IMR-90 (cell line): ENCODE measurements at regions not wholly inside any gene's neighbourhood (a gene's known extent, or its start where the extent isn't known, plus 50 kb on each side); places are given as distances from the start of the nearest gene placed in this dataset.

Experiments used
- ATAC-seq: fragments of 200-7000 bp; cut with Tn5 transposase; 2 replicates; pipeline ENCODE4 v1.9.1; 2020; ENCODE audit warnings: low read depth, mild to moderate bottlenecking, moderate library complexity
- BruUV-seq: library from RNA; stranded (reverse); fragments of 400-500 nt; replicated peaks from 2 replicates; lab custom pipeline; 2021; lab: Mats Ljungman, UMichigan
- CTCF ChIA-PET: fragments of 300-600 bp; formaldehyde crosslinking; extraction: SDS; loops from one replicate; lab custom pipeline; 2021; ENCODE audit warnings: antibody characterized with exemption; lab: Yijun Ruan, JAX
- POLR2A ChIA-PET: fragments of 300-600 bp; sonication (Branson Sonifier 250); formaldehyde crosslinking; loops from one replicate; lab custom pipeline; 2022; ENCODE audit warnings: antibody characterized with exemption; ENCODE audit not compliant: unreplicated experiment; lab: Charles Lee
- DNase-seq: peaks from one replicate; pipeline ENCODE4 v3.0.0; 2013
- H2AFZ ChIP-seq: replicated peaks from 2 replicates; pipeline ENCODE3; 2013; ENCODE audit warnings: low read length, mild to moderate bottlenecking; ENCODE audit not compliant: poor library complexity
- H2AK5ac ChIP-seq: 2 replicates; pipeline ENCODE4 v1.6.1; 2013; ENCODE audit warnings: low read depth, low read length, inconsistent platforms
- H2AK9ac ChIP-seq: replicated peaks from 2 replicates; pipeline ENCODE3; 2013; ENCODE audit warnings: mild to moderate bottlenecking, low read depth, low read length, moderate library complexity; ENCODE audit not compliant: poor library complexity
- H2BK120ac ChIP-seq: 2 replicates; pipeline ENCODE4 v1.6.1; 2013; ENCODE audit warnings: low read depth, low read length, inconsistent platforms
- H2BK15ac ChIP-seq: 3 replicates; pipeline ENCODE4 v1.6.1; 2013; ENCODE audit warnings: low read depth, low read length, inconsistent platforms
- H2BK20ac ChIP-seq: 2 replicates; pipeline ENCODE4 v1.6.1; 2013; ENCODE audit warnings: low read depth, mild to moderate bottlenecking, inconsistent platforms, low read length, moderate library complexity
- H2BK5ac ChIP-seq: 2 replicates; pipeline ENCODE4 v1.6.1; 2013; ENCODE audit warnings: mild to moderate bottlenecking, low read depth, low read length, inconsistent platforms; ENCODE audit not compliant: poor library complexity, severe bottlenecking
- H3K14ac ChIP-seq: replicated peaks from 2 replicates; pipeline ENCODE4 v1.6.1; 2013; ENCODE audit warnings: low read depth, low read length, inconsistent platforms
- H3K18ac ChIP-seq: 2 replicates; pipeline ENCODE4 v1.6.1; 2013; ENCODE audit warnings: low read depth, low read length, control low read depth
- H3K23ac ChIP-seq: 2 replicates; pipeline ENCODE4 v1.6.1; 2013; ENCODE audit warnings: low read depth, low read length, inconsistent platforms
- H3K27ac ChIP-seq: 2 replicates; pipeline ENCODE4 v1.5.1; 2013; ENCODE audit warnings: mild to moderate bottlenecking, control low read depth, low read length; ENCODE audit not compliant: insufficient read depth
- H3K27me3 ChIP-seq: 2 replicates; pipeline ENCODE4 v1.6.1; 2013; ENCODE audit warnings: low read length; ENCODE audit not compliant: control insufficient read depth, insufficient read depth
- H3K36me3 ChIP-seq: 2 replicates; pipeline ENCODE4 v1.6.1; 2013; ENCODE audit warnings: low read length, mixed read lengths; ENCODE audit not compliant: control insufficient read depth, insufficient read depth
- H3K4ac ChIP-seq: 2 replicates; pipeline ENCODE4 v1.6.1; 2013; ENCODE audit warnings: low read depth, low read length, inconsistent platforms
- H3K4me1 ChIP-seq: 2 replicates; pipeline ENCODE4 v1.6.1; 2013; ENCODE audit warnings: low read length, mixed read lengths; ENCODE audit not compliant: control insufficient read depth, insufficient read depth
- H3K4me2 ChIP-seq: 2 replicates; pipeline ENCODE4 v1.6.1; 2013; ENCODE audit warnings: low read depth, mild to moderate bottlenecking, control low read depth, low read length, moderate library complexity
- H3K4me3 ChIP-seq: 2 replicates; pipeline ENCODE4 v1.5.1; 2013; ENCODE audit warnings: low read depth, mild to moderate bottlenecking, control low read depth, low read length, moderate library complexity; ENCODE audit not compliant: insufficient read depth
- H3K56ac ChIP-seq: 2 replicates; pipeline ENCODE4 v1.6.1; 2013; ENCODE audit warnings: low read length, inconsistent platforms; ENCODE audit not compliant: insufficient read depth; ENCODE audit errors: extremely low read depth
- H3K79me1 ChIP-seq, 2 experiments: 2 replicates each; pipeline ENCODE4 v1.6.1; 2013; ENCODE audit warnings: low read length in 2 of 2, inconsistent platforms in 1 of 2, low read depth in 1 of 2
- H3K9ac ChIP-seq: 2 replicates; pipeline ENCODE4 v1.6.1; 2013; ENCODE audit warnings: low read depth, low read length, control low read depth
- H3K9me1 ChIP-seq: 2 replicates; pipeline ENCODE4 v1.6.1; 2013; ENCODE audit warnings: low read length, inconsistent platforms; ENCODE audit not compliant: insufficient read depth
- H3K9me3 ChIP-seq: 2 replicates; pipeline ENCODE4 v1.6.1; 2013; ENCODE audit warnings: low read length; ENCODE audit not compliant: control insufficient read depth, insufficient read depth
- H4K20me1 ChIP-seq: 2 replicates; pipeline ENCODE4 v1.6.1; 2013; ENCODE audit warnings: low read length, inconsistent platforms; ENCODE audit not compliant: insufficient read depth
- H4K5ac ChIP-seq: 2 replicates; pipeline ENCODE4 v1.6.1; 2013; ENCODE audit warnings: mild to moderate bottlenecking, low read depth, low read length, control low read depth
- H4K8ac ChIP-seq, 2 experiments: 2 replicates each; pipeline ENCODE4 v1.6.1; 2013; ENCODE audit warnings: low read depth in 2 of 2, low read length in 2 of 2, control low read depth in 1 of 2, inconsistent platforms in 1 of 2
- H4K91ac ChIP-seq: 2 replicates; pipeline ENCODE4 v1.6.1; 2013; ENCODE audit warnings: low read depth, low read length, inconsistent platforms; ENCODE audit not compliant: insufficient read depth
- CHD1 ChIP-seq: IDR thresholded peaks from 2 replicates; pipeline ENCODE4 v1.6.1; 2012; ENCODE audit warnings: low read depth, low read length, improper control_type of control experiment
- ELK1 ChIP-seq: fragments of 150-350 bp; IDR thresholded peaks from 2 replicates; pipeline ENCODE4 v1.6.1; 2016; ENCODE audit warnings: low read depth, mild to moderate bottlenecking, low read length, moderate library complexity, borderline replicate concordance
- MAFK ChIP-seq: IDR thresholded peaks from 2 replicates; pipeline ENCODE4 v1.6.1; 2012; ENCODE audit warnings: low read depth, low read length, improper control_type of control experiment
- MXI1 ChIP-seq: IDR thresholded peaks from 2 replicates; pipeline ENCODE4 v1.6.1; 2012; ENCODE audit warnings: low read depth, mild to moderate bottlenecking, low read length, moderate library complexity, borderline replicate concordance
- WGBS, 2 experiments: methylation state at CpG; one replicate each; pipeline versions ENCODE4 v1.1.5 to v1.1.7; 2013; ENCODE audit warnings: missing lambda C conversion rate in 2 of 2; ENCODE audit not compliant: insufficient read length in 1 of 2; ENCODE audit errors: extremely low coverage in 2 of 2; 5-methylcytosine and 5-hydroxymethylcytosine counted together
- dilution Hi-C: fragments of 300-500 bp; cut with HindIII; formaldehyde crosslinking; loops from one replicate; pipeline ENCODE4 v1.14.3; 2018; ENCODE audit warnings: low sequenced_read_pairs; ENCODE audit not compliant: unreplicated experiment
- in situ Hi-C: fragments of 300-500 bp; cut with MboI; formaldehyde crosslinking; loops from 3 replicates; pipeline ENCODE4 v1.14.3; 2019; ENCODE audit warnings: low sequenced_read_pairs, inconsistent platforms, mixed read lengths
- intact Hi-C: fragments of 100-400 bp; cut with micrococcal nuclease; formaldehyde crosslinking; loops from 2 replicates; pipeline ENCODE4 v1.10.0; 2022

- Histone ChIP-seq H3K79me1 (no peaks in the 10 kb centered on the region), H3K18ac (no peak overlapping the region), H4K8ac (no peak overlapping the region), H3K9me3 (no peaks in the 10 kb centered on the region), H4K91ac (no peak overlapping the region), H3K4me2 (no peak overlapping the region), H3K4me3 (no peak overlapping the region), H3K27me3 (peaks cover 1% of the 10 kb centered on the region; the same call in 1 of the 2 replicates), H2BK5ac (no peak overlapping the region), H3K9me1 (no peaks in the 10 kb centered on the region), H3K36me3 (no peaks in the 10 kb centered on the region), H3K23ac (no peak overlapping the region), H2BK15ac (no peak overlapping the region), H4K20me1 (no peaks in the 10 kb centered on the region), H3K14ac (no peak overlapping the region), H3K56ac (no peak overlapping the region), H2AK9ac (no peak overlapping the region), H2AK5ac (no peak overlapping the region), H2AFZ (no peak overlapping the region), H2BK120ac (no peak overlapping the region), H4K5ac (no peak overlapping the region), H3K4me1 (no peaks in the 10 kb centered on the region), H2BK20ac (no peak overlapping the region), H3K9ac (no peak overlapping the region), H3K27ac (no peak overlapping the region), H3K4ac (no peak overlapping the region)
- intact Hi-C loops: no loop called here
- in situ Hi-C loops: no loop called here
- WGBS, 2 experiments: no CpG with 5 or more reads among the region's 3 CpGs
- dilution Hi-C loops: no loop called here
- DNase-seq (no peak), ATAC-seq (no peak)
- ChIA-PET POLR2A (no interaction called here), CTCF (no interaction called here)
- TF ChIP-seq MAFK (no peak), MXI1 (no peak), CHD1 (no peak), ELK1 (no peak)
- no TSS peak for BruUV-seq
These were observed 597.6 kb downstream of the MATN1 start for GRCh38 chr1:30125821-30126170.
